ENCODE measurements at regions not wholly inside any gene's neighbourhood (a gene's known extent, or its start where the extent isn't known, plus 50 kb on each side); places are given as distances from the start of the nearest gene placed in this dataset.

DNA sequence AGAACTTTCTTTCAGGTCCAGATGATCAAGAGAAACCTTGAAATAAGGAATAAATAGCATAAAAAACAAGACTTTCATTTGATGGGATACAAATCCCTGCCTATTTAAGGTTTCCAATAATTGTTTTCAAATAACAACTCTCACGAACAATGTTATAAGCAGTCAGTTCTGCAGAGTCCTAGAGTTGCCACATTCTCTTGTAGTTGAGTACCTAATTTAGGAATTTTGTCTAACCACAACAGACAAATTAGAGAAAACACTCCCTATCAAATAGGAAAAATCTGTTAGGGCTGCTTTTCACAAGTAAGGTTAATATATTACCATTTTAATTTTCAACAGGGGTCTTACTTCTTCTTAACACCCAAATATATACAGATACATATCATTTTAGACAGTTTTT lies 130.1 kb upstream of the CDH20 start (continued):
- TF ChIP-seq, protein P1, sequence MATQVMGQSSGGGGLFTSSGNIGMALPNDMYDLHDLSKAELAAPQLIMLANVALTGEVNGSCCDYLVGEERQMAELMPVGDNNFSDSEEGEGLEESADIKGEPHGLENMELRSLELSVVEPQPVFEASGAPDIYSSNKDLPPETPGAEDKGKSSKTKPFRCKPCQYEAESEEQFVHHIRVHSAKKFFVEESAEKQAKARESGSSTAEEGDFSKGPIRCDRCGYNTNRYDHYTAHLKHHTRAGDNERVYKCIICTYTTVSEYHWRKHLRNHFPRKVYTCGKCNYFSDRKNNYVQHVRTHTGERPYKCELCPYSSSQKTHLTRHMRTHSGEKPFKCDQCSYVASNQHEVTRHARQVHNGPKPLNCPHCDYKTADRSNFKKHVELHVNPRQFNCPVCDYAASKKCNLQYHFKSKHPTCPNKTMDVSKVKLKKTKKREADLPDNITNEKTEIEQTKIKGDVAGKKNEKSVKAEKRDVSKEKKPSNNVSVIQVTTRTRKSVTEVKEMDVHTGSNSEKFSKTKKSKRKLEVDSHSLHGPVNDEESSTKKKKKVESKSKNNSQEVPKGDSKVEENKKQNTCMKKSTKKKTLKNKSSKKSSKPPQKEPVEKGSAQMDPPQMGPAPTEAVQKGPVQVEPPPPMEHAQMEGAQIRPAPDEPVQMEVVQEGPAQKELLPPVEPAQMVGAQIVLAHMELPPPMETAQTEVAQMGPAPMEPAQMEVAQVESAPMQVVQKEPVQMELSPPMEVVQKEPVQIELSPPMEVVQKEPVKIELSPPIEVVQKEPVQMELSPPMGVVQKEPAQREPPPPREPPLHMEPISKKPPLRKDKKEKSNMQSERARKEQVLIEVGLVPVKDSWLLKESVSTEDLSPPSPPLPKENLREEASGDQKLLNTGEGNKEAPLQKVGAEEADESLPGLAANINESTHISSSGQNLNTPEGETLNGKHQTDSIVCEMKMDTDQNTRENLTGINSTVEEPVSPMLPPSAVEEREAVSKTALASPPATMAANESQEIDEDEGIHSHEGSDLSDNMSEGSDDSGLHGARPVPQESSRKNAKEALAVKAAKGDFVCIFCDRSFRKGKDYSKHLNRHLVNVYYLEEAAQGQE (IDR thresholded peaks at IDR 0.05) = no peak
- no peak for TF ChIP-seq FOXA2 (IDR thresholded peaks at IDR 0.05)
- TF ChIP-seq GABPA (IDR thresholded peaks at IDR 0.05 in 1 of 2, conservative IDR thresholded peaks at IDR 0.05 in 1 of 2) = no peak
- TF ChIP-seq, protein P2, sequence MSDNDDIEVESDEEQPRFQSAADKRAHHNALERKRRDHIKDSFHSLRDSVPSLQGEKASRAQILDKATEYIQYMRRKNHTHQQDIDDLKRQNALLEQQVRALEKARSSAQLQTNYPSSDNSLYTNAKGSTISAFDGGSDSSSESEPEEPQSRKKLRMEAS (IDR thresholded peaks at IDR 0.05) = no peak

DNA sequence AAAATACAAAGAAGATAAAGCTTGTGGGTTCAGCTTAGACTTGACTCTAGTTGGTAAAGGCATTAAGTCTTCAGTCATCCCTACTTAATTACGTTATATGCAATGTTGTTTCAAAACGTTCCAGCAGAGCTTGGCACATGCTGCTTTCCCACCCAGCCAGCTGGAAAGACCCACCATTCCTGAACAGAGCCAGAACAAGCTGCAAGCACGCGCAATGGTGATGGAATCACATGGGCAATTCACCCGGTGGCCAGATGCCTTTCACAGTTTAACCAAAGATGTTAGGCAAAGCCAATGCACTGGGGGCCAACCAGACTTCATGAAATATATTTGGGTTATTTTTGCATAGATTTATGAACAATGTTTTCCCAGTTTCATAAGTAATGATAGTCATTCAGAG lies 123.4 kb upstream of the CDH20 start:
- WGBS = 66% methylated on average over 5 of the region's 5 CpGs
- no peaks in the 10 kb centered on the region for H3K9me3 ChIP-seq (ENCODE audit: control insufficient read depth in 4 of 4, low read length in 3 of 4)
- H3K9ac ChIP-seq (ENCODE audit: low read depth in 1 of 2, low read length in 2 of 2) = no peak overlapping the region
- no peak for DNase-seq (ENCODE audit: low spot score)
- no peak overlapping the region for H3K27ac ChIP-seq (ENCODE audit: low read depth in 1 of 2, low read length in 2 of 2)
- no peaks in the 10 kb centered on the region for H3K36me3 ChIP-seq (ENCODE audit: control insufficient read depth in 4 of 4, insufficient read depth in 3 of 4, low read depth in 1 of 4, low read length in 3 of 4)
- no peak overlapping the region for H3K4me3 ChIP-seq (ENCODE audit: low read depth in 1 of 3, low read length in 3 of 3)
- TF ChIP-seq HNF4A (conservative IDR thresholded peaks at IDR 0.05) (no peak), YY1 (IDR thresholded peaks at IDR 0.05) (no peak), SP1 (IDR thresholded peaks at IDR 0.05) (no peak), EGR1 (IDR thresholded peaks at IDR 0.05; ENCODE audit: low read depth in 2 of 2) (no peak), FOXA1 (IDR thresholded peaks at IDR 0.05) (no peak), TAF1 (conservative IDR thresholded peaks at IDR 0.05) (no peak), HNF4G (IDR thresholded peaks at IDR 0.05) (no peak), GABPA (IDR thresholded peaks at IDR 0.05 in 1 of 2, conservative IDR thresholded peaks at IDR 0.05 in 1 of 2) (no peak), JUND (IDR thresholded peaks at IDR 0.05) (no peak), FOXA2 (IDR thresholded peaks at IDR 0.05) (no peak), NR2F2 (IDR thresholded peaks at IDR 0.05) (no peak), RAD21 (IDR thresholded peaks at IDR 0.05) (no peak), RXRA (IDR thresholded peaks at IDR 0.05) (no peak)
- TF ChIP-seq, protein P3, sequence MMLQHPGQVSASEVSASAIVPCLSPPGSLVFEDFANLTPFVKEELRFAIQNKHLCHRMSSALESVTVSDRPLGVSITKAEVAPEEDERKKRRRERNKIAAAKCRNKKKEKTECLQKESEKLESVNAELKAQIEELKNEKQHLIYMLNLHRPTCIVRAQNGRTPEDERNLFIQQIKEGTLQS (IDR thresholded peaks at IDR 0.05) = no peak
- TF ChIP-seq, protein P4, sequence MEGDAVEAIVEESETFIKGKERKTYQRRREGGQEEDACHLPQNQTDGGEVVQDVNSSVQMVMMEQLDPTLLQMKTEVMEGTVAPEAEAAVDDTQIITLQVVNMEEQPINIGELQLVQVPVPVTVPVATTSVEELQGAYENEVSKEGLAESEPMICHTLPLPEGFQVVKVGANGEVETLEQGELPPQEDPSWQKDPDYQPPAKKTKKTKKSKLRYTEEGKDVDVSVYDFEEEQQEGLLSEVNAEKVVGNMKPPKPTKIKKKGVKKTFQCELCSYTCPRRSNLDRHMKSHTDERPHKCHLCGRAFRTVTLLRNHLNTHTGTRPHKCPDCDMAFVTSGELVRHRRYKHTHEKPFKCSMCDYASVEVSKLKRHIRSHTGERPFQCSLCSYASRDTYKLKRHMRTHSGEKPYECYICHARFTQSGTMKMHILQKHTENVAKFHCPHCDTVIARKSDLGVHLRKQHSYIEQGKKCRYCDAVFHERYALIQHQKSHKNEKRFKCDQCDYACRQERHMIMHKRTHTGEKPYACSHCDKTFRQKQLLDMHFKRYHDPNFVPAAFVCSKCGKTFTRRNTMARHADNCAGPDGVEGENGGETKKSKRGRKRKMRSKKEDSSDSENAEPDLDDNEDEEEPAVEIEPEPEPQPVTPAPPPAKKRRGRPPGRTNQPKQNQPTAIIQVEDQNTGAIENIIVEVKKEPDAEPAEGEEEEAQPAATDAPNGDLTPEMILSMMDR (IDR thresholded peaks at IDR 0.05; ENCODE audit: low read depth, low read length, missing input control) = no peak
- TF ChIP-seq, protein P2 (IDR thresholded peaks at IDR 0.05) = no peak
- TF ChIP-seq, protein P1 (IDR thresholded peaks at IDR 0.05) = no peak
- TF ChIP-seq, protein P5, sequence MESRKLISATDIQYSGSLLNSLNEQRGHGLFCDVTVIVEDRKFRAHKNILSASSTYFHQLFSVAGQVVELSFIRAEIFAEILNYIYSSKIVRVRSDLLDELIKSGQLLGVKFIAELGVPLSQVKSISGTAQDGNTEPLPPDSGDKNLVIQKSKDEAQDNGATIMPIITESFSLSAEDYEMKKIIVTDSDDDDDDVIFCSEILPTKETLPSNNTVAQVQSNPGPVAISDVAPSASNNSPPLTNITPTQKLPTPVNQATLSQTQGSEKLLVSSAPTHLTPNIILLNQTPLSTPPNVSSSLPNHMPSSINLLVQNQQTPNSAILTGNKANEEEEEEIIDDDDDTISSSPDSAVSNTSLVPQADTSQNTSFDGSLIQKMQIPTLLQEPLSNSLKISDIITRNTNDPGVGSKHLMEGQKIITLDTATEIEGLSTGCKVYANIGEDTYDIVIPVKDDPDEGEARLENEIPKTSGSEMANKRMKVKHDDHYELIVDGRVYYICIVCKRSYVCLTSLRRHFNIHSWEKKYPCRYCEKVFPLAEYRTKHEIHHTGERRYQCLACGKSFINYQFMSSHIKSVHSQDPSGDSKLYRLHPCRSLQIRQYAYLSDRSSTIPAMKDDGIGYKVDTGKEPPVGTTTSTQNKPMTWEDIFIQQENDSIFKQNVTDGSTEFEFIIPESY (IDR thresholded peaks at IDR 0.05) = no peak
- H3K27me3 ChIP-seq (ENCODE audit: control insufficient read depth in 4 of 4, insufficient read depth in 4 of 4, low read length in 3 of 4) = peaks cover 0 to 2% (median 0%) of the 10 kb centered on the region in 4 donors
- no peaks in the 10 kb centered on the region for H3K4me1 ChIP-seq (ENCODE audit: control insufficient read depth in 4 of 4, insufficient read depth in 4 of 4, low read length in 3 of 4)
